T-cell (primary cell): ENCODE measurements at regions not wholly inside any gene's neighbourhood (a gene's known extent, or its start where the extent isn't known, plus 50 kb on each side); places are given as distances from the start of the nearest gene placed in this dataset.

Experiments used
- ATAC-seq, 4 experiments: fragments of 200-7000 bp in 3 of 4; fragments of 150-1000 bp in 1 of 4; cut with Tn5 transposase; replicated peaks in 1 of 4; 1 replicate in 3 of 4; 2 replicates in 1 of 4; pipeline ENCODE4 v1.10.0; 2021; ENCODE audit warnings: moderate library complexity in 3 of 4, mild to moderate bottlenecking in 2 of 4, moderate number of reproducible peaks in 1 of 4
- CTCF ChIA-PET, 2 donors: fragments of 300-600 bp; sonication (Branson Sonifier 250); formaldehyde crosslinking; loops; one replicate each; lab custom pipeline; 2022; ENCODE audit warnings: antibody characterized with exemption in 2 of 2; lab: Charles Lee
- POLR2A ChIA-PET, 2 donors: fragments of 300-600 bp; sonication (Branson Sonifier 250); formaldehyde crosslinking; loops; one replicate each; lab custom pipeline; 2022; ENCODE audit warnings: antibody characterized with exemption in 2 of 2; lab: Charles Lee
- DNase-seq, 35 experiments: peaks; one replicate each; pipeline versions ENCODE4 v3.0.0 to v3.0.0-alpha.2; 2013 to 2023
- H3K27ac ChIP-seq: one replicate; pipeline ENCODE4 v1.5.1; 2013; ENCODE audit warnings: low read length
- H3K27me3 ChIP-seq, 2 experiments: replicated peaks in 1 of 2; 1 replicate in 1 of 2; 2 replicates in 1 of 2; pipeline versions ENCODE4 v1.6.1 to v1.7.0; 2013; ENCODE audit warnings: low read length in 1 of 2, mixed read lengths in 1 of 2; ENCODE audit not compliant: control insufficient read depth in 2 of 2, insufficient read depth in 2 of 2; ENCODE audit errors: extremely low read depth in 1 of 2
- H3K36me3 ChIP-seq, 2 donors: 1 replicate in 1 of 2; 2 replicates in 1 of 2; pipeline versions ENCODE4 v1.6.1 to v1.7.0; 2013; ENCODE audit warnings: low read length in 1 of 2; ENCODE audit not compliant: control insufficient read depth in 2 of 2, insufficient read depth in 1 of 2; ENCODE audit errors: extremely low read depth in 1 of 2
- H3K4me1 ChIP-seq, 2 experiments: 1 replicate in 1 of 2; 2 replicates in 1 of 2; pipeline versions ENCODE4 v1.6.1 to v1.7.0; 2013; ENCODE audit warnings: low read length in 2 of 2, mixed read lengths in 1 of 2; ENCODE audit not compliant: insufficient read depth in 2 of 2, control insufficient read depth in 1 of 2; ENCODE audit errors: extremely low read depth in 1 of 2
- H3K4me3 ChIP-seq, 2 donors: 1 replicate in 1 of 2; 2 replicates in 1 of 2; pipeline versions ENCODE4 v1.5.1 to v1.7.0; 2013; ENCODE audit warnings: mild to moderate bottlenecking in 2 of 2, low read length in 1 of 2, moderate library complexity in 1 of 2; ENCODE audit not compliant: control insufficient read depth in 1 of 2; ENCODE audit errors: extremely low read depth in 1 of 2
- H3K9me3 ChIP-seq: 2 replicates; pipeline ENCODE4 v1.7.0; 2013
- H3K27ac Mint-ChIP-seq, 2 donors: one replicate each; pipeline ENCODE4 v1.8.0; 2020 to 2021; ENCODE audit warnings: mild to moderate bottlenecking in 2 of 2, mixed read lengths in 2 of 2
- H3K27me3 Mint-ChIP-seq, 2 donors: one replicate each; pipeline ENCODE4 v1.8.0; 2021 to 2022; ENCODE audit warnings: mixed read lengths in 2 of 2
- H3K36me3 Mint-ChIP-seq: one replicate; pipeline ENCODE4 v1.8.0; 2021; ENCODE audit warnings: mixed read lengths
- H3K4me1 Mint-ChIP-seq, 3 donors: one replicate each; pipeline ENCODE4 v1.8.0; 2020 to 2022; ENCODE audit warnings: mixed read lengths in 3 of 3, mild to moderate bottlenecking in 1 of 3
- H3K4me3 Mint-ChIP-seq, 3 donors: one replicate each; pipeline ENCODE4 v1.8.0; 2020 to 2022; ENCODE audit warnings: mild to moderate bottlenecking in 3 of 3, mixed read lengths in 3 of 3, moderate library complexity in 3 of 3
- H3K9me3 Mint-ChIP-seq, 3 donors: one replicate each; pipeline ENCODE4 v1.8.0; 2020 to 2022; ENCODE audit warnings: mixed read lengths in 3 of 3
- WGBS: methylation state at CpG from one replicate; pipeline ENCODE4 v1.1.5; 2013; ENCODE audit warnings: missing lambda C conversion rate; ENCODE audit not compliant: insufficient coverage; 5-methylcytosine and 5-hydroxymethylcytosine counted together

- Mint-ChIP-seq H3K36me3 (no peaks in the 10 kb centered on the region), H3K27me3 (no peaks in the 10 kb centered on the region), H3K9me3 (peaks cover 0 to 4% (median 0%) of the 10 kb centered on the region in 3 donors), H3K27ac (no peak overlapping the region), H3K4me3 (no peak overlapping the region), H3K4me1 (no peaks in the 10 kb centered on the region)
- ATAC-seq (no peak), DNase-seq (no peak)
- ChIA-PET CTCF (no interaction called here), POLR2A (no interaction called here)
- H3K9me3 ChIP-seq = no peaks in the 10 kb centered on the region
- H3K4me3 ChIP-seq = no peak overlapping the region
- no peaks in the 10 kb centered on the region for H3K4me1 ChIP-seq
- H3K27me3 ChIP-seq = no peaks in the 10 kb centered on the region
- H3K36me3 ChIP-seq = no peaks in the 10 kb centered on the region
- H3K27ac ChIP-seq = no peak overlapping the region
Observed at GRCh38 chr5:93039888-93040287, 541.1 kb downstream of the NR2F1-AS1 start.

- H3K27me3 ChIP-seq = no peaks in the 10 kb centered on the region
- ChIA-PET POLR2A (no interaction called here), CTCF (interaction anchor here in 1 of 2 donors (0.6 kb wide), 1 partner anchor 25 kb away, joined by 3 read pairs; no protein-coding TSS in a partner anchor)
- Mint-ChIP-seq H3K4me1 (no peaks in the 10 kb centered on the region), H3K4me3 (no peak overlapping the region), H3K36me3 (no peaks in the 10 kb centered on the region), H3K27me3 (no peaks in the 10 kb centered on the region), H3K9me3 (peaks cover 0 to 6% (median 0%) of the 10 kb centered on the region in 3 donors), H3K27ac (no peak overlapping the region)
- 23% methylated on average over 3 of the region's 9 CpGs for WGBS
- no peaks in the 10 kb centered on the region for H3K9me3 ChIP-seq
- H3K36me3 ChIP-seq = no peaks in the 10 kb centered on the region
- no peak overlapping the region for H3K4me3 ChIP-seq
- no peaks in the 10 kb centered on the region for H3K4me1 ChIP-seq
- ATAC-seq (no peak), DNase-seq (no peak)
- H3K27ac ChIP-seq = no peak overlapping the region
Observed at GRCh38 chr5:93034621-93035590, 546.1 kb downstream of the NR2F1-AS1 start.

- Mint-ChIP-seq H3K36me3 (no peaks in the 10 kb centered on the region), H3K4me1 (no peaks in the 10 kb centered on the region), H3K4me3 (no peak overlapping the region), H3K27ac (no peak overlapping the region), H3K9me3 (peaks cover 2 to 15% (median 3%) of the 10 kb centered on the region in 3 donors), H3K27me3 (no peaks in the 10 kb centered on the region)
- no peaks in the 10 kb centered on the region for H3K36me3 ChIP-seq
- no peaks in the 10 kb centered on the region for H3K4me1 ChIP-seq
- no CpG with 5 or more reads among the region's 3 CpGs for WGBS
- H3K4me3 ChIP-seq = no peak overlapping the region
- H3K9me3 ChIP-seq = no peaks in the 10 kb centered on the region
- ATAC-seq (no peak), DNase-seq (no peak)
- ChIA-PET CTCF (no interaction called here), POLR2A (no interaction called here)
- H3K27me3 ChIP-seq = no peaks in the 10 kb centered on the region
- no peak overlapping the region for H3K27ac ChIP-seq
Observed at GRCh38 chr5:93022796-93023447, 558.1 kb downstream of the NR2F1-AS1 start.

- CTCF ChIA-PET = interaction anchor here in 1 of 2 donors (0.9 kb wide), 1 partner anchor 40 kb away, joined by 6 read pairs; no protein-coding TSS in a partner anchor
- H3K4me1 Mint-ChIP-seq = no peaks in the 10 kb centered on the region
- no peaks in the 10 kb centered on the region for H3K27me3 Mint-ChIP-seq
- WGBS = no CpG with 5 or more reads among the region's 3 CpGs
- POLR2A ChIA-PET = no interaction called here
- Histone ChIP-seq H3K27ac (no peak overlapping the region), H3K9me3 (no peaks in the 10 kb centered on the region), H3K36me3 (no peaks in the 10 kb centered on the region), H3K4me1 (no peaks in the 10 kb centered on the region), H3K27me3 (no peaks in the 10 kb centered on the region), H3K4me3 (no peak overlapping the region)
- H3K9me3 Mint-ChIP-seq = peaks cover 3 to 15% (median 3%) of the 10 kb centered on the region in 3 donors
- H3K36me3 Mint-ChIP-seq = no peaks in the 10 kb centered on the region
- no peak overlapping the region for H3K4me3 Mint-ChIP-seq
- no peak for DNase-seq
- ATAC-seq = no peak
- H3K27ac Mint-ChIP-seq = no peak overlapping the region
Observed at GRCh38 chr5:93022211-93022610, 558.8 kb downstream of the NR2F1-AS1 start.

- ATAC-seq (no peak), DNase-seq (no peak)
- Histone ChIP-seq H3K27me3 (no peaks in the 10 kb centered on the region), H3K36me3 (no peaks in the 10 kb centered on the region), H3K4me3 (no peak overlapping the region), H3K9me3 (no peaks in the 10 kb centered on the region), H3K4me1 (no peaks in the 10 kb centered on the region), H3K27ac (no peak overlapping the region)
- Mint-ChIP-seq H3K4me3 (no peak overlapping the region), H3K9me3 (peaks cover under 1 to 11% (median 4%) of the 10 kb centered on the region in 3 donors), H3K27me3 (no peaks in the 10 kb centered on the region), H3K27ac (no peak overlapping the region), H3K4me1 (no peaks in the 10 kb centered on the region), H3K36me3 (no peaks in the 10 kb centered on the region)
- WGBS = no CpG with 5 or more reads among the region's 2 CpGs
- POLR2A ChIA-PET = no interaction called here
- CTCF ChIA-PET = no interaction called here
Observed at GRCh38 chr5:93019896-93020295, 561.1 kb downstream of the NR2F1-AS1 start.

- H3K4me1 ChIP-seq = no peaks in the 10 kb centered on the region
- H3K36me3 ChIP-seq = no peaks in the 10 kb centered on the region
- Mint-ChIP-seq H3K27ac (no peak overlapping the region), H3K4me1 (no peaks in the 10 kb centered on the region), H3K4me3 (no peak overlapping the region), H3K27me3 (no peaks in the 10 kb centered on the region), H3K9me3 (peaks cover 2 to 6% (median 4%) of the 10 kb centered on the region in 3 donors), H3K36me3 (no peaks in the 10 kb centered on the region)
- no peaks in the 10 kb centered on the region for H3K27me3 ChIP-seq
- H3K4me3 ChIP-seq = no peak overlapping the region
- no peaks in the 10 kb centered on the region for H3K9me3 ChIP-seq
- POLR2A ChIA-PET = no interaction called here
- CTCF ChIA-PET = no interaction called here
- no peak overlapping the region for H3K27ac ChIP-seq
- DNase-seq (no peak), ATAC-seq (no peak)
Observed at GRCh38 chr5:93018461-93018860, 562.6 kb downstream of the NR2F1-AS1 start.
